Suprapubic skin (tissue), 3 donors: ENCODE measurements at regions not wholly inside any gene's neighbourhood (a gene's known extent, or its start where the extent isn't known, plus 50 kb on each side); places are given as distances from the start of the nearest gene placed in this dataset.

Experiments used
- EP300 ChIP-seq: sonication (generic); formaldehyde crosslinking; IDR thresholded peaks from one replicate; pipeline ENCODE4 v1.6.1; 2017; ENCODE audit warnings: antibody characterized with exemption
- TF ChIP-seq, protein P1 (sequence below), 2 donors: fragments of 200-600 bp in 1 of 2; fragments of 450-650 bp in 1 of 2; sonication (generic) in 1 of 2; IDR thresholded peaks; one replicate each; pipeline ENCODE4 v1.5.1; 2016 to 2019; ENCODE audit warnings: antibody characterized with exemption in 2 of 2, mild to moderate bottlenecking in 1 of 2, moderate library complexity in 1 of 2

DNA sequence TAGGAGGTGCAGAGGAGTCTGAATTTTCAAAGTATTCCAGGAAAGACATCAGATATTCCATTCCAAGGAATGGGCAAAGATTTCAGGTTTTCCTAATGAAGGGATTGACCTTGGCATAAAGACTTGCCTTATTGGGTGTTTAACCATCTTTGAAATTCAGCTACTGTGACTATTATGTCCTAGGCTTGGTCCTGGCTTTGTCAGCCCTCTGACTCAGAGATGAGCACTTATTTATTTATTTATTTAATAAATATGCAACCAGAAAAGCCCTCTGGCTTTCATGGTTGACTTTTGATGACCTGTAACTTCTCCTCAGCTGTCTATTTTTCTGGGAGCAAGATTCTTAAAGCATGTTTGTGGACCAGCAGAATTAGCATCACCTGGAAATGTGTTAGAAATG, 455.1 kb downstream of the KIF2B start:
- TF ChIP-seq, protein P1, sequence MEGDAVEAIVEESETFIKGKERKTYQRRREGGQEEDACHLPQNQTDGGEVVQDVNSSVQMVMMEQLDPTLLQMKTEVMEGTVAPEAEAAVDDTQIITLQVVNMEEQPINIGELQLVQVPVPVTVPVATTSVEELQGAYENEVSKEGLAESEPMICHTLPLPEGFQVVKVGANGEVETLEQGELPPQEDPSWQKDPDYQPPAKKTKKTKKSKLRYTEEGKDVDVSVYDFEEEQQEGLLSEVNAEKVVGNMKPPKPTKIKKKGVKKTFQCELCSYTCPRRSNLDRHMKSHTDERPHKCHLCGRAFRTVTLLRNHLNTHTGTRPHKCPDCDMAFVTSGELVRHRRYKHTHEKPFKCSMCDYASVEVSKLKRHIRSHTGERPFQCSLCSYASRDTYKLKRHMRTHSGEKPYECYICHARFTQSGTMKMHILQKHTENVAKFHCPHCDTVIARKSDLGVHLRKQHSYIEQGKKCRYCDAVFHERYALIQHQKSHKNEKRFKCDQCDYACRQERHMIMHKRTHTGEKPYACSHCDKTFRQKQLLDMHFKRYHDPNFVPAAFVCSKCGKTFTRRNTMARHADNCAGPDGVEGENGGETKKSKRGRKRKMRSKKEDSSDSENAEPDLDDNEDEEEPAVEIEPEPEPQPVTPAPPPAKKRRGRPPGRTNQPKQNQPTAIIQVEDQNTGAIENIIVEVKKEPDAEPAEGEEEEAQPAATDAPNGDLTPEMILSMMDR (IDR thresholded peaks at IDR 0.05): no peak
- no peak for TF ChIP-seq EP300
